Thyroid gland (tissue), 4 donors: ENCODE measurements at regions not wholly inside any gene's neighbourhood (a gene's known extent, or its start where the extent isn't known, plus 50 kb on each side); places are given as distances from the start of the nearest gene placed in this dataset.
"Not testable (repeated sequence)": the region's sequence is repeated elsewhere in the genome, so short reads cannot be mapped to it uniquely, and the experiment has no call there.

Experiments used
- DNase-seq, 2 donors: peaks; one replicate each; pipeline ENCODE4 v3.0.0-alpha.2; 2019
- H3K27ac ChIP-seq, 3 donors: fragments of 200-600 bp; sonication (generic); 1 replicate in 2 of 3; 2 replicates in 1 of 3; pipeline ENCODE4 v1.5.1; 2016 to 2019; ENCODE audit warnings: mild to moderate bottlenecking in 1 of 3, moderate library complexity in 1 of 3
- H3K27me3 ChIP-seq: fragments of 200-600 bp; sonication (generic); one replicate; pipeline ENCODE4 v1.5.1; 2019
- H3K36me3 ChIP-seq, 2 donors: fragments of 200-600 bp; sonication (generic); one replicate each; pipeline ENCODE4 v1.5.1; 2016 to 2019
- H3K4me1 ChIP-seq, 2 donors: fragments of 200-600 bp; sonication (generic); one replicate each; pipeline ENCODE4 v1.5.1; 2017 to 2019
- H3K4me3 ChIP-seq, 3 donors: fragments of 200-600 bp; sonication (generic); replicated peaks in 1 of 3; 1 replicate in 2 of 3; 2 replicates in 1 of 3; pipeline ENCODE4 v1.5.1; 2016; ENCODE audit warnings: mild to moderate bottlenecking in 1 of 3
- H3K9me3 ChIP-seq: fragments of 200-600 bp; sonication (generic); one replicate; pipeline ENCODE4 v1.5.1; 2017
- CTCF ChIP-seq, 6 experiments: fragments of 200-600 bp in 3 of 6; fragments of 450-650 bp in 3 of 6; sonication (generic) in 3 of 6; IDR thresholded peaks; one replicate each; pipeline ENCODE4 v1.5.1; 2016 to 2019; ENCODE audit warnings: antibody characterized with exemption in 6 of 6, mild to moderate bottlenecking in 2 of 6, inconsistent platforms in 1 of 6, moderate library complexity in 1 of 6
- POLR2A ChIP-seq, 2 donors: fragments of 450-650 bp; IDR thresholded peaks; one replicate each; pipeline ENCODE4 v1.6.1; 2017; ENCODE audit warnings: antibody characterized with exemption in 2 of 2, mild to moderate bottlenecking in 2 of 2, moderate library complexity in 1 of 2
- WGBS, 2 donors: methylation state at CpG; one replicate each; pipeline ENCODE4 v1.1.5; 2017; 5-methylcytosine and 5-hydroxymethylcytosine counted together
- intact Hi-C: fragments of 100-400 bp; cut with DNase I; formaldehyde crosslinking; loops from one replicate; pipeline ENCODE4 v1.15.1; 2023

DNA sequence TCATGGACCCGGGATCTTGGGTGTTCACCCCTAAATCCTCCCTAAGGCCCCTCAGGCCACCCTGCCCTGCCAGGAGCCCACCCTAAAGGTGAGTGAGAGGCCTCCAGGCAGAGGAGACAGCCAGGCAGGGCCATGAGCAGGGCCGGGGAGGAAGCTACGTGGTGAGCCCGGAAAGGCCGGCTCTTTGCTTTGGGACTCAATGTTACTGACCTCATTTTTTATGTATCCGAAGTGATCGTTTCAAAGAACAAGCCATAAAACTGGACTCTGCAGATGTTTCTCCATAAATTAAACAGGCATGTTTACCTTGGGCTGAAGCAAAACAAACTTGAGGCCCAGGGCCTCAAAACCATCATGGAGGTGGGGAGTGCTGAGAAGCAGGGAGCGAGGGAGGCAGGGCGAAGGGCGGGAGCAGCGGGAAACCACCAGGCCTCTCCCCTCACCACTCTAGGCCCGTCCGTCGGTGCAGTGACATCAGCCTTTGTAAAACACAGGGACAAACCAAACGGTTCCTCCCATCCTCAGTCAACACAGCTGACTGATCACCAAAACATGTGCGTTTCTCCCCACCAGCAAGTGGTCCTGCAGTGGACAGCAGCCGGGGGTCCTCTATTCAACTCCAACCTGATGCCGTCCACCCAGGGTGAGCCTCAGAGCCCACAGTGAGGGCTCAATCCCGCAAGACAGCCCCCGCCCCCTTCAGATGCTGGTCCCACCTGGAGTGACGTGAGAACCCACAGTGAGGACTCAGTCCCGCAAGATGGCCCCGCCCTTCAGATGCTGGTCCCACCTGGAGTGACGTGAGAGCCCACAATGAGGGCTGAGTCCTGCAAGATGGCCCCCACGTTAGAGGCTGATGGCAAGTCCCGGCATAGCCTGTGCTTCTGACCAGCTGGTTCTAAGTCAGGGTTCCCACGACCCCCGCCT is 102.9 kb upstream of the LRPAP1 start:
- H3K27me3 ChIP-seq: no peaks in the 10 kb centered on the region
- WGBS, 2 donors: 84 to 89% methylated on average over 23 to 26 of the region's 28 CpGs
- TF ChIP-seq POLR2A (IDR thresholded peaks at IDR 0.05): no peak
- DNase-seq: no peak
- no peaks in the 10 kb centered on the region for H3K4me1 ChIP-seq
- no peaks in the 10 kb centered on the region for H3K36me3 ChIP-seq
- H3K9me3 ChIP-seq: no peaks in the 10 kb centered on the region
- H3K27ac ChIP-seq: no peak overlapping the region
- intact Hi-C loops: loop anchor here (2.0 kb wide), 1 partner anchor 56 kb away; no protein-coding TSS in a partner anchor
- H3K4me3 ChIP-seq: no peak overlapping the region

DNA sequence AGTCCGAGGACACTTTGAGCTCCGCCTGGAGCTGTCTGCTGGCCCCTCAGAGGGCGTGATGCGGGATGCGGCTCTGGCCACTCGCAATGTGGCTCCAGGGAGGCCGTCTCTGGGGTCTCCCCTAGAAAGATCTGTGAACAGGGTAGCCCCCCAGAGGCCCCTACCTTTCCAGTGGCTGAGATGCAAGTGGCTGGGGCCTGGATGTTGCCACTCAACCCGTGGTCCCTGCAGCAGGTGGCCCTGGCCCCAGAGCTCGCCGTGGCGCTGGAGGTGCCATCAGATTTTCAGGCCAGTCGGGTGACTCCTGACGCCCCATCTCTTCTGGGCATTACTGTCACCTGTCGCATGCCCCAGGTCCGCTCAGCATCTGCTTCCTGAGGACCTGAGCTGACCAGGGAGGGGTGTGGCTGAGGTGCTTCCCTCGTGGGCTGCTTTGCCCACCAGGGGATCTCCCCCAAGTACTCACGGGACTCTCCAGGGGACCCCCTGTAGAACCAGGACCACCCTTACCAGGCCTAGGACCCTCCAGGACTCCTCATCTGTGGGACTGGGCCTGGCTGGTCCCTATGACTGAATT is 102.1 kb upstream of the LRPAP1 start:
- no peak for TF ChIP-seq CTCF (IDR thresholded peaks at IDR 0.05)
- TF ChIP-seq POLR2A (IDR thresholded peaks at IDR 0.05): no peak
- no peak for DNase-seq
- Histone ChIP-seq H3K36me3 (no peaks in the 10 kb centered on the region), H3K4me3 (no peak overlapping the region), H3K27ac (no peak overlapping the region), H3K4me1 (no peaks in the 10 kb centered on the region), H3K9me3 (no peaks in the 10 kb centered on the region), H3K27me3 (no peaks in the 10 kb centered on the region)
- intact Hi-C loops: loop anchor here (2.0 kb wide), 1 partner anchor 56 kb away; no protein-coding TSS in a partner anchor
- 94 to 100% methylated on average over 5 to 9 of the region's 17 CpGs for WGBS, 2 donors

GRCh38 chr4:3633277-3633676 is 101.1 kb upstream of the LRPAP1 start:
- DNase-seq, H3K27me3 ChIP-seq, H3K4me1 ChIP-seq, H3K36me3 ChIP-seq, H3K9me3 ChIP-seq, H3K4me3 ChIP-seq, intact Hi-C loops, H3K27ac ChIP-seq: not testable (repeated sequence)
- 70 to 93% methylated on average over 2 to 8 of the region's 10 CpGs for WGBS, 2 donors

DNA sequence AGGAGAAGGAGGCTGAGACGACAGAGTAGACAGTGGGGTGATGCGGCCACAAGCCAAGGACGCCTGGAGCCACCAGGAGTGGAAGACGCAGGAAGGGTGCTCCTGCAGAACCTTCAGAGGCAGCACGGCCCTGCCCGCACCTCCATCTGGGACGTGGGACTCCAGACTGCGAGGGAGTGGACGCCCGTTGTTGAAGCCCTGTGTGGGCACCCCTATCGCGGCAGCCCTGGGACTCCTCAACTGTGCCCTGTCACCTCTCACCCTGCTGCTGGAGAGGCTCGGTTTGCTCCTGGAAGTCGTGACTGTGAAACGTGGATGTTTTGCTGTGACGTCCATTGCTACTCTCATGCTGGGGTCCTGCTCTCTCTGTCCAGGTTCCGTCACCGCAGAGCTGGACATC is 100.6 kb upstream of the LRPAP1 start:
- not testable (repeated sequence) for DNase-seq, H3K27me3 ChIP-seq

GRCh38 chr4:3631544-3632266 is 99.5 kb upstream of the LRPAP1 start:
- H3K4me3 ChIP-seq, DNase-seq, H3K36me3 ChIP-seq, H3K27me3 ChIP-seq, H3K9me3 ChIP-seq, H3K4me1 ChIP-seq, H3K27ac ChIP-seq, intact Hi-C loops: not testable (repeated sequence)
- 51 to 71% methylated on average over 8 to 20 of the region's 21 CpGs for WGBS, 2 donors

More for the DNA sequence above, 100.6 kb upstream of the LRPAP1 start:
- intact Hi-C loops, H3K4me3 ChIP-seq, H3K4me1 ChIP-seq, H3K36me3 ChIP-seq, H3K27ac ChIP-seq, H3K9me3 ChIP-seq: not testable (repeated sequence)
- WGBS, 2 donors: 97% methylated on average over 14 to 18 of the region's 18 CpGs

- TF ChIP-seq POLR2A (IDR thresholded peaks at IDR 0.05): no peak
- H3K27me3 ChIP-seq: no peaks in the 10 kb centered on the region
Observed at GRCh38 chr4:3630598-3631543, 98.6 kb upstream of the LRPAP1 start.

GRCh38 chr4:3630136-3630597 is 97.9 kb upstream of the LRPAP1 start:
- 73 to 74% methylated on average over 10 to 11 of the region's 11 CpGs for WGBS, 2 donors
- Histone ChIP-seq H3K4me3 (no peak overlapping the region), H3K4me1 (no peaks in the 10 kb centered on the region), H3K36me3 (no peaks in the 10 kb centered on the region), H3K27me3 (no peaks in the 10 kb centered on the region), H3K9me3 (no peaks in the 10 kb centered on the region), H3K27ac (no peak overlapping the region)
- TF ChIP-seq CTCF (IDR thresholded peaks at IDR 0.05) (no peak), POLR2A (IDR thresholded peaks at IDR 0.05) (no peak)
- intact Hi-C loops: no loop called here
- no peak for DNase-seq

More at GRCh38 chr4:3630598-3631543, 98.6 kb upstream of the LRPAP1 start:
- Histone ChIP-seq H3K4me3 (no peak overlapping the region), H3K36me3 (no peaks in the 10 kb centered on the region), H3K27ac (no peak overlapping the region), H3K4me1 (no peaks in the 10 kb centered on the region), H3K9me3 (no peaks in the 10 kb centered on the region)
- WGBS, 2 donors: 48 to 68% methylated on average over 12 to 21 of the region's 28 CpGs
- no peak for DNase-seq
- intact Hi-C loops: no loop called here
